ENCODE measurements at regions not wholly inside any gene's neighbourhood (a gene's known extent, or its start where the extent isn't known, plus 50 kb on each side); places are given as distances from the start of the nearest gene placed in this dataset.
"Not testable (repeated sequence)": the region's sequence is repeated elsewhere in the genome, so short reads cannot be mapped to it uniquely, and the experiment has no call there.

DNA sequence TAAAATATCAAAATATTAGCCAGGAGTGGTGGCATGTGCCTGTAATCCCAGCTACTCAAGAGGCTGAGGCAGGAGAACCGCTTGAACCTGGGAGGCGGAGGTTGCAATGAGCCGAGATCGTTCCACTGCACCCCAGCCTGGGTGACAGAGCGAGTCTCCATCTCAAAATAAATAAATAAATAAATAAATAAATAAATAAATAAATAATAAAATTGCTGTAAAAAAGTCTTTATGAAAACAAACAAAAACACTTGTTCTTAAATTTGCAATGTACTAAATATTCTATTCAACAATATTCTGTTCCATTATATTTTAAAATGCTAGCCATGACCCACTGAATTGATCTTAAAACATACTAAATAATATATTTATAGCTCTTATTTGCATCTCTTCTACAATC, 632.3 kb upstream of the RGS18 start:
- DNase-seq: not testable (repeated sequence)

DNA sequence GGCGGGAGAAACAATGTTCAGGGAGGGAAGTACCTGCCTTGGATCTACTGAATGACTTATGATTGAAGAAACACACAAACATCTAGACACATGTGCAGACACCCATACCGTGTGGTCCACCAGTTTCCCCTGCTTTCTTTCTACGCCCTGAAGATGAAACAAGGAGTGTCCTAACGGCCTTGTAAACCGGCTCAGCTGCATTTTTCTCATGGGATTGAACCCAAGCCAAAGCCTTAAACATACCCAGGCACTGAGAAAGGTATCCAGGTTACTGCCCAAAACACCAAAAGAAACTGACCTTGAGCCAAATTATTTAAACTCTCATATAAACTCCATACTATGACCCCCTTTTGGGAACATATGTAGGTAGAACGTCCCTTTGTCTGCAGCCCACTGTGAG, 630.0 kb upstream of the RGS18 start:
- no peak for DNase-seq

DNA sequence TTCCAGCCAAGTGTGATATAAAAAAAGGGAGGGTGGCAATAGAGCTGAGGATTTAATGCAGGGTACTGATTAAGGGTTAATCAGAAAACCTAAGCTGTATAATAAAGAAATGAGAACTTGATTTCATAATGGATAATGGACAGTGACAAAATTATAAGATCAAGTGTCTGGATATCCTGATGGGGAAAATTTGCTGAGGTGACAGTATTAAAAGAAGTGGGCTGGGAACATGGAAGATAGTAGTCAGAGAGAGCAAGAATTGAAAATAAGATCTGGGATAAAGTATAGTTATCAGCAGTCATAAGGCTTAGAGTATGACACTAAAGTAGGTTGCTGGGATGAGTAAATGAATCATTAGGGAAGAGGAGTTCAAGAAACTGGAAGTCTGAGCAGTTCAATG, 627.3 kb upstream of the RGS18 start:
- DNase-seq: no peak

DNA sequence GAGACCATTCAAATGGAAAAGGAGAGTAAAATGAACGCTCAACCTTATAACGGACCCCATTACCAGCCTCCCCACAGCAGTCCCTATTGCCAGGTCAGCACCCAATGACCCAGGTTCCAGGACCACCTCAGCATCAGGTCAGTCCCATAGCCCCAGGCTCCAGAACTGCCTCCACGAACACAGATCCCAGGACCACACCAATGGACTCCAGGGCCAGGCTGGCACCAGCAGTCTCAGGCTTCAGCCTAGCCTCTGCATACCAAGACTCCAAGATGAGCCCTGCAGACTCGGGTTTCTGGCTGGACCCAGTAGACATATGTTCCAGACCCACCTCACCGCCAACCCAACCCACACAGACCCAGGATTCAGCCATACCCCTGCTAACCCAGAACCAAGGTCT, 625.0 kb upstream of the RGS18 start:
- no peak for DNase-seq

DNA sequence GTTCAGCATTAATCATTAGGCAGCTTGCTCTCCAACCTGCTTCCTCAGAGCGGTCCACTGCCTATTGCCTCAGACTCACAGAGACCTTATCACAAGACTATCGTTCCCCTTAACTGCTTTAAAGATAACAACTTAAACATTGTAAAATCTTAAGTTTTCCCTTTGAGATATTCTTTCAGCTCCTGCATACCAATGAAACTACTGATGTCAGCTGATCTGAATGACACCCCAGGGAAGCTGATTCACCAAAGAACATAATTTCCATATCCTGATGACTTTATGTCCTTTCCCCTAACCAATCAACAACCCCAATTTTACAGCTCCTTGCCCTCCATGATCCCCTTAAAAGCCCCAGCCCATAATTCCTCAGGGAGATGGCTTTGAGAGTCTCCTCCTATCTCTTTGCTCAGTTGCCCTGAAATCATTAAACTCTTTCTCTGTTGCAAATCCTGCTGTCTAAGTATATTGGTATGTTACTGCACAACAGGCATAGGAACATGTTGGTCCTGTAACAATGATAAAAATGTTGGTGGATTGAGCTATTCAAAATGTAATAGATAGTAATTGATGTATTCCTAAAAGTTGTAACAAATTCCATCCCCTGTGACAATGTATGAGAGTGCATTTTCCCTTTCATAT, 621.4 kb upstream of the RGS18 start:
- no peak for DNase-seq

DNA sequence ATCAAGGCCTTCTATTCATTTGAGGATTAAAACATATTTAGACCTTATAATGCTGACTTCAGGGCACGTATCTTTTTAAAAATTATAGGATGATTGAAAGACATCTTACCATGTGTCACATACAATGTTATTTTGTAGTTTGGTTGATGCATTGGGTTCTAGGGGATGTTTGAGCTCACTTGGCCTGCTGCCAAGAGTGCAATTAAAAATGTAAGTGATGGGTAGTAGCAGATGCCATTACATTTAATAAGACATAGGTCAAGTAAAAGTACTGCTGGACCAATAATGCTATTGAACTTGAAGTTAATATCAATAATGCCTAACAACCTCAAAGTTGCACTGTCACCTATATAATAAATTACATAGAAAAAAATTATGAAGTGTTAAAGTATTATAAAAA, 616.5 kb upstream of the RGS18 start:
- no peak for DNase-seq

DNA sequence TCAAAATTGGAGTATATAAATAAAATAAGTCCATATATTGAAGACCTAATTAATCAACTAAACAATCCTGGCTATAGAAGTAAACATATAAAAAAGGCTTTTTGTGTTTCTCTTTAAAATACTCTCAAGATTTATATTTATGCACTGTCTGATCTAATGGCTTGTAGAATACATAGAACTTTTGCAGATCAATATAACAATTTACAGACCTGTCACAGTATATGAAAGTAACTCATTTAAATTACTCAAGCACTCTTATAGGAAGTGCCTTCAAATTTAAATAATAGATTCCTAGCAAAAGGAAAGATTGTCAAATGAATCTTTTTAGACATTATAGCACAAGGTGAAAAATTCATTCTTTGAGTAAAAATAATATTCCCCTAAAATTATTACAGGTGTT, 615.8 kb upstream of the RGS18 start:
- no peak for DNase-seq

DNA sequence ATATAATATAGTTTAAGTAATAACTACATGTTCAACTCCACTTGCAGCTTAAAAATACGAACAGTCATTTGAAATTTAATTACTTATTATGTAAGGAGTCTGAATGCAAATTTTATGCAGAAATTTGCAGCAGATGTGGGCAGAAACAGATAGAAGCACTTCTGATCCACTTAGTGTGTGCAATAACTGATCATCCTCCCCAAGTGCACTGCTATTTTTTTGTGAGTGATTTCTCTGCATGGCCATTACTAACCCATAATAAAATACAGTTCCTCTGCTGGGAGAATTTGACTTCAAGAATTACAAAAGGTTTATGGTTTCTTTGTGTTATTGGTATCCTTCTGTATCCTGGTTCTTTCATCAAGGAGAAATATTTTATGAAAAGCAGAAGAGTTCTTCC, 611.5 kb upstream of the RGS18 start:
- DNase-seq: no peak

DNA sequence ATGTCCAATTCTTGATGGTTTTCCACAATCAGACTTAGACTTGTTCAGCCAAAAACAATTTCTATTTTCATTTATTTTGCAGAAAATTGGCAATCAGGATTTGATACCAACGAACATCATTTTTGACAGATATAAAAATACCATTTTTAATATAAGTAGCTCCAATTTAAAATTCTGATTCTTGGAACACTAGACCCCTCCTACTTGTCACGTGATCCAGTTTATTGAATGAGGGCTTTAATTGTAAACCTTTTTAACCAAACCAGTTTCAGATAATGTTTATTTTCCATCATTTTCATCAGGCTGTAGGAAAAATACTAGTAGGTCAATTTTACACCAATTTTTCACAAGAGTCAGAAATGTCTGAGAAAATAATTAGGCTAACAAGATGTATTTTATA, 607.2 kb upstream of the RGS18 start:
- DNase-seq: no peak

DNA sequence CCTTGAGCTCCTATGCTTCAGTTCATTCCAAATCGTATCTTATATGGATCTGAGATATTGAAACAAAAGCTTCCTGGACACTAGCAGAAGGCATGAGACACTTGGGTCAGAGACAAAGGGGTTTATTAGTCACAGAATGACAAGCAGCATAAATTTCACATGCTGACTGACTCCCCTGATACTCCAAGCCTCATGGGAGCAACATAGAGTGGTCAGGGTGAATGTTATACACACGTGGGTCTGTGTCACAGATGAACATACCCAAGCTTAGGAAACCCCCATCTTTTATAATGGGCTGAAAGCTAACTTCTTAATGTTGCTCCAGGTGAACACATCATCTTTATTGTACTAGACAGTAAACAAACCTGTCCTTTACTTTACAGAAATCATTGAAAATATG, 599.9 kb upstream of the RGS18 start:
- no peak for DNase-seq

DNA sequence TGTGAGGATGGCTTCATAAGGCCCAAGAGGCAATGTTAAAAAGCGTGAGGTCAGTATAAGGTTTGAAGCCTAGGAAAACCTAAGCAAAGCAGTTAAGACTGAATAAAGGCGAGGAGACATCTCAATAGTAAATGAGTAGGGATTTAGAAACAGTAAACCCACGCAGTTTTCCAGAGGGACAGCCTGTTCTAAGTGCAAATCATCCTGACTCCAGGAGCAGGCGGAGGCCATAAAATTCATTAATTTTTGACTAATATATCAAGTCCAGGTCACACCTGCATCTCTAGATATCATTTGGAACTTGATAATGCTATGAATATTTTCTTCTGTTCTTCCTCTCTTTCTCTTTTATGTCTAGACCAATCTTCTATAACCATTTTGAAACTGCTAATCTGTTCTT, 597.0 kb upstream of the RGS18 start:
- DNase-seq: no peak

DNA sequence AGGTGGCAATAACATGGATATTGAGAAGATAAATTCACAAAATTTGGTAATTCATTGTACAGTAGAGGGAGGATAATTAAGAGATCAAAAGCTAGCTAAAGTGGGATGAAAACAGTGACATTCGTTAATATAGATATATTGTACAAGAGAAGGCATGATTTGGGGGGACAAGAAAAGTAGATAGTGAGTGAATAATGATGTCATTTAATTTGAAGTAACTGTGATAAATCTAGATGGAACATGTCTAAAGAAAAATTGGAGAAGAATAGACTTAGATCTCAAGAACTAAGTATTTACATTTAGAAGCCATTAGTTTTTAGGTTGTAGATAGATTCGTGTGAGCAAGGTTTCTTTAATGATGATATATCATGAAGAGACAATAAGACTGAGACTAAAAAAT, 594.0 kb upstream of the RGS18 start:
- no peak for DNase-seq

DNA sequence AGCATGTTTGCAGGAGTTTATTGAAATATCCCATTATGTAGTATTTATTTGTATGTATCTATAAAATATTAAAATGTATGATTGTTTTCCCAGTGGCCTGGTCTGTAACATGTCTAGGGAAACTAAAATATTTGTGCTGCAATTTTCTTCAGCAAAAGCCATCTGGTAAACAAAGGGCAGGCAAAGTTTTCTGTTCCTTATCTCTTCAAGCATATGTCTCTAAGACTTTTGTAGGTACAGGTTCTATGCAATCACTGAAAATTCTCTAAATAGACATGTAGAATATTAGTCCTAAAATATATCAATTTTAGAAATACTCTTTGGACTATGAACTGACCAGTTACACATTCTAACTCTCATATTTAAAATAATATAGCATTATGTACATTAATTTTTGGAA, 585.8 kb upstream of the RGS18 start:
- DNase-seq: no peak

DNA sequence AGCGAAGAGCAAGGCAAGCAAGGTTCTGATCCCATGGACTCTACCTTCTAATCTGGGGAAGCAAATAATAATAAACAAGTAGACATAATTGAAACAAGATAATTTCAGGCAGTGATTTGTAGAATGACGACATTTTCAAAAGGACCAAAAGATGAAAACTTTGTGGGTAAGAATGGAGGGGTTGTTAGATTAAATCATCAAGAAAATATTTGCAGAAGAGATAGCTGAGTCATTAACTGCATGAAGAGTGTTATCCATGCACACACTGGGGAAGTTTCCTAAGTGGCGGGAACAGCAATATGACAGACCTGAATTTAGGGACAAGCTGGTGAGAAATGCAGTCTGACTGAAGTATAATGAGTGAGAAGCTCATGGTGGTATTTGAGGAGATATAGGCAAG, 583.1 kb upstream of the RGS18 start:
- no peak for DNase-seq

DNA sequence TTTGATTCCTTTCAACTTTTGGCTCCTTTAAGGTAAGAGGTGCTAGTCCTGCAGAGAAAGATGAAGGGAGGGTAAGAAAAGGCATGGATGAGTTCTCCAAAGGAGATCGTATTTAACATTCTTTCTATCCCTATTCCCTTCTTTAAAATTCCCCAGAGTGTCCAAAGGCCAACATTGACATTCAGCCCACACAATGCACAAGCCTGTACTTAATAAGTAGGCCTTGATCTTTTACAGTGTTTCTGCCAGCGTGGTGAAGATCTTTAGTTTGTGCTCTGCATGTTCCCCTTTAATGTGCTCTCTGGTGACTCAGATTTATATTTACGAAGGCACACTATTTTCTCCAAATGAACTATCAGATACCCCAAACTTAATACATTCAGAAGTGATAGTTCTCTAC, 582.5 kb upstream of the RGS18 start:
- no peak for DNase-seq

DNA sequence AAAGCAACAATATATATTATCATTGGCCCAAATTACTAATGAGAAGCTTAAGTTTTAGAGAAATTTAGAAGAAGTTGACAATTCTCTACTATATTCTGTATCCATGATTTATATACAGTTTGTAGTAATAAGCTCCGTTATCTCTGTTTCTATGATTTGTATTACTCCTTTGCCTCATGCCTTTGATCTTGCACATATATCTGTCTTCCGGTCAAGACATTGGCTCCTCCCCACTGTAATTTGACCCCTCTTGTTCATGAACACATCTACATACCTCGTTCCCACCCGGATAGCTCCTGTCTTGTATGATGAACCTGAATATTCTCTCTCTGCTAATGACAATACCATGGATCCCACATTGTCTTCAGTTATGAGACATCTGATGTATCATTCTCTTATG, 581.0 kb upstream of the RGS18 start:
- no peak for DNase-seq

DNA sequence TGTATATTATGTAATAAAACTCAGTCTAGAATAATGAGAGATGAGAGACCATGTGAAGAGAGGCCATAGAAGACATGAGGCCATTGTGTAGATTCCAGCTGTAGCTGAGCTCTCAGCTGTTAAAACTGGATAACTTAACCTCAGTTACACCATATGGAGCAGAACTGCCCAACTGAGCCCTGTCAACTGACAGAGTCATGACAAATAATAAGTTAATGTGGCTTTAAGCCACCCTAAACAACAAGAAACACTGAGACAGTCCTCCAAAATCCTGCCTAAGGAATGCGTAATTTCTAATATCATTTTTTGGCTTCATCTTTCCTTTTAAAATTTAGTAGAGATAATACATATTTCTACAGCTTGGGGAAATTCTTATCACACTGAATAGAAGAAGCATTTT, 580.0 kb upstream of the RGS18 start:
- no peak for DNase-seq

DNA sequence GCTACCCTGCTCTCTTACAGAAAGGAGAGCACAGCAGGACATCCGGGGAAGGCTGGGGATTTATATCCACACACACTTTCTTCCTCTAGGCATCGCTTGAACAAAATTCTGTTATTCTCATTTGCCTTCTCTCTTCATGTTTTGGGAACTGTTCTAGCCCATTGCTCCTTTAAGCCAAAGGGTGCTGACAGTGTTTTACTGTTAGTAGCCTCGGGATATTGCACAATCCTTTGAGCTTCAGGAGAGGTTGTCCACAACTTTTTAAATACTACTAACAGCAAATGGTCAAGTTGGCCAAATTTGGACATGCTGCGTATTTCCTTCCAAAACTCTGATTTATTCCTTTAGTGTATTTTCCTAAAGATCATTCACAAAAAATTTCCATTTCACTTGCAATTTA, 579.2 kb upstream of the RGS18 start:
- no peak for DNase-seq

DNA sequence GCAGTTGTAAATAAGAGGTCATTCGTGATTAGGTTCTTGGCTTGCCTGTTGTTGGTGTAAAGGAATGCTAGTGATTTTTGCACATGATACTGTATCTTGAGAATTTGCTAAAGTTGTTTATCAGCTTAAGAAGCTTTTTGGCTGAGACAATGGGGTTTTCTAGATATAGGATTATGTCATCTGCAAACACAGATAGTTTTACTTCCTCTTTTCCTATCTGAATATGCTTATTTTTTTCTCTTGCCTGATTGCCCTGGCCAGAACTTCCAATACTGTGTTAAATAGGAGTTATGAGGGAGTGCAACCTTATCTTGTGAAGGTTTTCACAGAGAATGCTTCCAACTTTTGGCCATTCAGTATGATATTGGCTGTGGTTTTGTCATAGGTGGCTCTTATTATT, 576.1 kb upstream of the RGS18 start:
- no peak for DNase-seq

DNA sequence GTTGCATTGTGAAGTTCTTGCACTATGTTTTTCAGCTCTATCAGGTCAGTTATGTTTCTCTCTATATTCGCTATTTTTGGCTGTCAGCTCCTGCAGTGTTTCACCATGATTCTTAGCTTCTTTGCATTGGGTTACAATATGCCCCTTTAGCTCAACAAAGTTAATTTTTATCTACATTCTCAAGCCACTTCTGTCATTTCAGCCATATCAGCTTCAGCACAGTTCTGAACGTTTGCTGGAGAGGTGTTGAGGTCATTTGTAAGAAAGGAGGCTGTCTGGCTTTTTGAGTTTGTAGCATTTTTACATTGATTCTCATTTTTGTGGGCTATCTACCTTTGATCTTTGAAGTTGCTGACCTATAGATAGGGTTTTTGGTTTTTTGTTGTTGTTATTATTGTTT, 573.2 kb upstream of the RGS18 start:
- DNase-seq: no peak

DNA sequence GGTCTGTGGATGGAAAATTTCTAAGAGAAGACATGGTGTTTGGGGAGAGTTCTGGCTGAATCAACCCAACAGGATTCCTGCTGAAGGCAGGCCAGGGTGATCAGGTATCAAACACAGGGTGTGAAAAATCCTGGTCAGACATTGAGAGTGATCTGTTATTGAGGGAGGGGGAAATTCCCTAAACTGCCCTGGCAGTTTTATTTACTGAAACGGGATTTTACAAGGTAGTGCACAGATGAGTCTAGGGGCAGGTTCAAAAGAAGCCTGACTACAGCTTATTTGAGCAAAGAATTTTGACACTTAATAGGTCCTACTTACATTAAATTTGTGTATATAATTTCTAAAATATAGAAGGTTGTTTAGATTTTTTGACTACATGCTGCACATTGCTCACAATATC, 569.4 kb upstream of the RGS18 start:
- no peak for DNase-seq

DNA sequence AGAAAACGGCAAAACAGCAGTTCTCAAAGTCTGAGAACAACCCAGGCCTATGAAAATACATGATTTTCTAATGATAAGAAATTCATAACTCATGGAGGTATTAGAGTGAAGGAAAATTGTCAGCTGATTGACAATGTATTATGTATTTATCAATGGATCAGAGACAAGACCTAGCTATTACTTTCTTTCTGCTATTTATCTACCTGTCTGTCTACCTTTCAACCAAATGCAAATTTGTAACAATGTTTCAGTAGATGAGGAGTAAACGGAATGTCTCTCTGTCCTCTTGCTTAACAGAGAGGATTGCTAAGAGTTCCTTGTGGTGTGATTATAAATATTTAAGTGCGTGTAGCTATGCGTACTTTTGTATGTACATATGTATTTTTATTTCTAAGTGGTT, 568.7 kb upstream of the RGS18 start:
- DNase-seq: no peak

DNA sequence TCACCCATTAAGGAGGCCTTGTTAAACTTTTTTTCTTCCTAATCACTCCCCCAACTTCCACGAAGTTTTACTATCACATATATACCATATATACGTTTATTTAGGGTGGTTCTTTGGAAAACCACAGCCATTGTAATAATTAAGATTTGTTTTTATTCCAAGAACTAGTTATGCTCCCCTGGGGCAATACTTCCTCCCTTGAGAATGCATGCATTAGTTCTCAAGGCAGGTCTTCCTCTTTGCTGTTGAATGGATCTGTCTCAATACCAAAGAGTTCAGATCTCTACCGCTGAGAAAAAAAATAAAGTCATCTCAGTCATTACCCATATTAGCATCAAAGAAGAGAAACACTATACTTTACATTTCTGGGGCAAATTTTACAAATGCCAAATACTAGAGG, 567.7 kb upstream of the RGS18 start:
- no peak for DNase-seq

DNA sequence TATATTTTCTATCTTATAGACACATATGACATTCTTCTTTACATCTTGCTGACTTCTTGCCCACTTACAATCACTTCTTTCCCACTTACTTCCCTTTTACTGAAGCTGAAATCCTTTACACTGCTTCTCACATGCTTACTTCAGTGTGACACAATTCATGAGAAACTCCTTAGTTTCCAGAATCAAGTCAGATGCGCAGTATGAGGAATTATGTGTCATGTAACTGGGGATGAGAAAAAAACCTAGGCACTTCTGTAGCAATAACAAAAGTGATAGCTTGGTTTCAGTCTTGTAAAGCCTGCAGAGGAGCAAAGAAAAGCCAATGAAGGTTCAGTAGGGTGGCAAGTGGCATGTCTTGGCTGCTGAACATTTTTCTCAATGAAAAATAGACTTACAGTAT, 566.2 kb upstream of the RGS18 start:
- no peak for DNase-seq

DNA sequence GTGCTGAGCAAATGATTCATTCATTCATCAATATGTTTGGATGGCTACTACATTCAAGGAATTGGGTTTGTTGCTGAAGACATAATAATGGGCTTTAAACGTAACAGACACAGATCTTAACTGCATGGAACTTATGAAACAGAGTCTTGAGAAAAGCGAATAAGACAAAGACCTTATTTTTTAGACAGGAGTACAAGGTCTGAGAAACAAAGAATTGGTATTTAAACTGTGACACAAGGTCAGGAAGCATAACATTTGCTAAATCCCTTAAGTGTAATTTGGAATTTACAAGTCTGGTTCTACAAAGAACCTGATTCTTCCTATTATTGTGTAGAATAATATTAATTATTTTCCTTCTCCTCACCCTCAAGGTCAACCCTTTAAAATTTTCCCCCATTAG, 565.4 kb upstream of the RGS18 start:
- DNase-seq: no peak

DNA sequence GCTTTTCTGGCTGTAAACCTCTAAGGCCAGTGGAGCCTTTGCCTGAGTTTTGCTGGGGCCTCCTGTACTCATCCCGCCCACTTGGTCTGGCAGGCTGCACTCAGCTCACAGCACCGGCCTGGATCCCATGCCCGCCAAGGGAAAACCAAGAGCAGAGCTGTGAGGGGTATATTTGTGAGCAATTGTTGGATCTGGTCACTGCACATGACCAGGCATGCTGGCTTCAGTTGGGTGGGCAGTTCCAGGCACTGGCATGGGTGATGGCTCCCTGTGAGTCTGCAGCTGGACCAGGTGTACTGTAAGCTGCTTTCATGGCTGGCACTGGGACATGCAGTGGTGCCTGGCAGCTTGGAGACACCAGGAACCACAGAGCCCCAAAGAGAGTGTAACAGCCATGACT, 563.1 kb upstream of the RGS18 start:
- DNase-seq: no peak
